ENCODE measurements at regions not wholly inside any gene's neighbourhood (a gene's known extent, or its start where the extent isn't known, plus 50 kb on each side); places are given as distances from the start of the nearest gene placed in this dataset.
"Not testable (repeated sequence)": the region's sequence is repeated elsewhere in the genome, so short reads cannot be mapped to it uniquely, and the experiment has no call there.

GRCh38 chr3:21229426-21230135 is 521.4 kb downstream of the ZNF385D start:
- TF ChIP-seq EP300 (IDR thresholded peaks at IDR 0.05) (no peak), POLR2A (IDR thresholded peaks at IDR 0.05) (no peak)
- TF ChIP-seq, protein P1, sequence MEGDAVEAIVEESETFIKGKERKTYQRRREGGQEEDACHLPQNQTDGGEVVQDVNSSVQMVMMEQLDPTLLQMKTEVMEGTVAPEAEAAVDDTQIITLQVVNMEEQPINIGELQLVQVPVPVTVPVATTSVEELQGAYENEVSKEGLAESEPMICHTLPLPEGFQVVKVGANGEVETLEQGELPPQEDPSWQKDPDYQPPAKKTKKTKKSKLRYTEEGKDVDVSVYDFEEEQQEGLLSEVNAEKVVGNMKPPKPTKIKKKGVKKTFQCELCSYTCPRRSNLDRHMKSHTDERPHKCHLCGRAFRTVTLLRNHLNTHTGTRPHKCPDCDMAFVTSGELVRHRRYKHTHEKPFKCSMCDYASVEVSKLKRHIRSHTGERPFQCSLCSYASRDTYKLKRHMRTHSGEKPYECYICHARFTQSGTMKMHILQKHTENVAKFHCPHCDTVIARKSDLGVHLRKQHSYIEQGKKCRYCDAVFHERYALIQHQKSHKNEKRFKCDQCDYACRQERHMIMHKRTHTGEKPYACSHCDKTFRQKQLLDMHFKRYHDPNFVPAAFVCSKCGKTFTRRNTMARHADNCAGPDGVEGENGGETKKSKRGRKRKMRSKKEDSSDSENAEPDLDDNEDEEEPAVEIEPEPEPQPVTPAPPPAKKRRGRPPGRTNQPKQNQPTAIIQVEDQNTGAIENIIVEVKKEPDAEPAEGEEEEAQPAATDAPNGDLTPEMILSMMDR (IDR thresholded peaks at IDR 0.05): no peak
- H3K27me3 ChIP-seq: no peaks in the 10 kb centered on the region
- H3K36me3 ChIP-seq: no peaks in the 10 kb centered on the region
- no peaks in the 10 kb centered on the region for H3K4me1 ChIP-seq
- no peak for DNase-seq (ENCODE audit: low spot score in 2 of 2)
- H3K4me3 ChIP-seq: no peak overlapping the region
- no peak overlapping the region for H3K27ac ChIP-seq
- 35 to 42% methylated on average over 4 of the region's 4 CpGs for WGBS, 2 donors
- no peaks in the 10 kb centered on the region for H3K9me3 ChIP-seq

- H3K4me1 ChIP-seq: no peaks in the 10 kb centered on the region
These were observed 524.9 kb downstream of the ZNF385D start for GRCh38 chr3:21226086-21226485.

DNA sequence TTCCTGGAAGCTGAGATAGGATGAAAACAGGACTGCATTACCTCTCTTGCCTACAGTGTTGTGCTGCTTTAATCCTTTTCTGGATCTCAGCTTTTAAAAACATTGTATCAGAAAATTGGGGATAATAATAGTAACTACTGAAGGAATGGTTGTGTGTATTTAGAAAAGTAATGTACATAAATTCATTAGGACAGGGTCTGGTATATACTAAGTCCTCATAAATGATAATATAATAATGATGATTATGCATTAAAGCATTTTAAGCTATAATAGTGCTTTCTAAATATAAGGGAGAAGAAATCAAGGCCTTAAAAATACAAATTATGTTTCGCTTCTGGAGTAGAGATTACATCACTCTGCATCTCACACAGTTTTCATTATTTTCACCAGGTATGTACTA is 530.1 kb downstream of the ZNF385D start:
- WGBS, 2 donors: 93 to 96% methylated on average over 1 of the region's 1 CpG
- Histone ChIP-seq H3K27ac (no peak overlapping the region), H3K9me3 (peaks cover 0 to 12% (median 3%) of the 10 kb centered on the region in 4 donors), H3K4me3 (no peak overlapping the region), H3K36me3 (no peaks in the 10 kb centered on the region), H3K4me1 (no peaks in the 10 kb centered on the region), H3K27me3 (no peaks in the 10 kb centered on the region)
- no peak for DNase-seq (ENCODE audit: low spot score in 2 of 2)
- TF ChIP-seq, protein P1 (IDR thresholded peaks at IDR 0.05): no peak
- TF ChIP-seq EP300 (IDR thresholded peaks at IDR 0.05) (no peak), POLR2A (IDR thresholded peaks at IDR 0.05) (no peak)

More at GRCh38 chr3:21226086-21226485, 524.9 kb downstream of the ZNF385D start:
- H3K36me3 ChIP-seq: no peaks in the 10 kb centered on the region
- H3K27ac ChIP-seq: no peak overlapping the region
- H3K4me3 ChIP-seq: no peak overlapping the region
- no peaks in the 10 kb centered on the region for H3K27me3 ChIP-seq
- WGBS, 2 donors: 88% methylated on average over 13 of the region's 13 CpGs
- TF ChIP-seq POLR2A (IDR thresholded peaks at IDR 0.05): no peak
- TF ChIP-seq, protein P1 (IDR thresholded peaks at IDR 0.05): no peak
- TF ChIP-seq EP300 (IDR thresholded peaks at IDR 0.05): no peak
- no peaks in the 10 kb centered on the region for H3K9me3 ChIP-seq
- no peak for DNase-seq (ENCODE audit: low spot score in 2 of 2)

DNA sequence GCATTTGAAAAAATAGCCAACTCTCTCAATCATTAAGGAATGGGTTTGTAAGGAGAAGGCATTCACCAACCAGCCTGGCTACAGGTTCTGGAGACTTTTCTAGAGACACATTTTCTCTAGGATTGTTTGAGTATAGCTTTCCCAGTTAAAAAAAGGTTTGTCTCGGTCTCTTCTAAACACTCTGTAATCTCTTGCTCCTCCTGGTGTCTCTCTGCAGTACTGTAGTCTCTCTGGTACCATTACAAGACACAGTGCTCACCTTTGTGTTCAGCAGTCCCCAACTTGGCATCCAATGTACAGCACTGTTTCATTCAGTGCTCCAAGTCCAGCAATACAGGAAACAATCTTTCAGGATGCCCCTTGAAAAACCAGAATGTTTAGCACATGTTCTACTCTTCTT is 534.4 kb downstream of the ZNF385D start:
- Histone ChIP-seq H3K36me3 (no peaks in the 10 kb centered on the region), H3K27me3 (no peaks in the 10 kb centered on the region), H3K9me3 (peaks cover 0 to 43% (median 8%) of the 10 kb centered on the region in 4 donors), H3K27ac (no peak overlapping the region), H3K4me3 (no peak overlapping the region), H3K4me1 (no peaks in the 10 kb centered on the region)
- TF ChIP-seq, protein P1 (IDR thresholded peaks at IDR 0.05): no peak
- no peak for TF ChIP-seq POLR2A (IDR thresholded peaks at IDR 0.05)
- no peak for TF ChIP-seq EP300 (IDR thresholded peaks at IDR 0.05)
- WGBS, 2 donors: 67 to 71% methylated on average over 1 of the region's 1 CpG
- no peak for DNase-seq (ENCODE audit: low spot score in 2 of 2)

- not testable (repeated sequence) for DNase-seq (ENCODE audit: low spot score in 2 of 2); H3K4me3 ChIP-seq
- 70 to 74% methylated on average over 3 of the region's 3 CpGs for WGBS, 2 donors
These were observed 546.9 kb downstream of the ZNF385D start for GRCh38 chr3:21204122-21204521.

More at GRCh38 chr3:21204122-21204521, 546.9 kb downstream of the ZNF385D start:
- not testable (repeated sequence) for H3K36me3 ChIP-seq, H3K4me1 ChIP-seq, H3K27ac ChIP-seq, H3K27me3 ChIP-seq
- peaks cover 0 to 46% (median 5%) of the 10 kb centered on the region in 4 donors for H3K9me3 ChIP-seq

Data from tibial nerve (tissue), 4 donors.